BLaER1 (cell line): ENCODE measurements at regions not wholly inside any gene's neighbourhood (a gene's known extent, or its start where the extent isn't known, plus 50 kb on each side); places are given as distances from the start of the nearest gene placed in this dataset.

Experiments used
- H3K27ac ChIP-seq: shearing (Covaris generic); formaldehyde crosslinking; 2 replicates; pipeline ENCODE4 v1.8.1; 2022
- H3K27me3 ChIP-seq: shearing (Covaris generic); formaldehyde crosslinking; 2 replicates; pipeline ENCODE4 v1.8.1; 2022
- H3K36me3 ChIP-seq: shearing (Covaris generic); formaldehyde crosslinking; 2 replicates; pipeline ENCODE4 v1.8.1; 2022
- H3K4me1 ChIP-seq: shearing (Covaris generic); formaldehyde crosslinking; 2 replicates; pipeline ENCODE4 v1.8.1; 2022
- H3K4me2 ChIP-seq: shearing (Covaris generic); formaldehyde crosslinking; 2 replicates; pipeline ENCODE4 v1.8.1; 2022
- H3K4me3 ChIP-seq: shearing (Covaris generic); formaldehyde crosslinking; 2 replicates; pipeline ENCODE4 v1.8.1; 2022
- H3K9ac ChIP-seq: shearing (Covaris generic); formaldehyde crosslinking; 2 replicates; pipeline ENCODE4 v1.8.1; 2022
- H3K9me3 ChIP-seq: shearing (Covaris generic); formaldehyde crosslinking; 2 replicates; pipeline ENCODE4 v1.8.1; 2022
- H4K20me1 ChIP-seq: shearing (Covaris generic); formaldehyde crosslinking; 2 replicates; pipeline ENCODE4 v1.8.1; 2022
- Cebpa-rat ChIP-seq: shearing (Covaris generic); IDR thresholded peaks from 2 replicates; pipeline ENCODE4 v1.8.1; 2022

- H3K36me3 ChIP-seq, result no peaks in the 10 kb centered on the region
- no peaks in the 10 kb centered on the region for H4K20me1 ChIP-seq
- H3K4me2 ChIP-seq, result no peak overlapping the region
- no peak for TF ChIP-seq Cebpa-rat
- H3K27me3 ChIP-seq, result no peaks in the 10 kb centered on the region
- H3K4me1 ChIP-seq, result peaks cover 6% of the 10 kb centered on the region; the same call in 1 of the 2 replicates
- no peak overlapping the region for H3K27ac ChIP-seq
- H3K9ac ChIP-seq, result no peak overlapping the region
- H3K9me3 ChIP-seq, result no peaks in the 10 kb centered on the region
- H3K4me3 ChIP-seq, result no peak overlapping the region
These were observed 269.0 kb upstream of the COL3A1 start for GRCh38 chr2:188705191-188705590.

- no peak overlapping the region for H3K4me2 ChIP-seq
These were observed 260.2 kb upstream of the COL3A1 start for GRCh38 chr2:188713961-188714360.

GRCh38 chr2:188720811-188721605, 253.2 kb upstream of the COL3A1 start:
- H3K4me3 ChIP-seq, result no peak overlapping the region
- no peak overlapping the region for H3K27ac ChIP-seq
- no peaks in the 10 kb centered on the region for H3K9me3 ChIP-seq
- no peaks in the 10 kb centered on the region for H3K27me3 ChIP-seq
- no peak overlapping the region for H3K4me2 ChIP-seq
- H3K9ac ChIP-seq, result no peak overlapping the region
- H3K36me3 ChIP-seq, result no peaks in the 10 kb centered on the region
- no peaks in the 10 kb centered on the region for H3K4me1 ChIP-seq
- H4K20me1 ChIP-seq, result no peaks in the 10 kb centered on the region
- no peak for TF ChIP-seq Cebpa-rat

More at GRCh38 chr2:188713961-188714360, 260.2 kb upstream of the COL3A1 start:
- no peaks in the 10 kb centered on the region for H3K4me1 ChIP-seq
- H3K27ac ChIP-seq, result no peak overlapping the region
- H3K4me3 ChIP-seq, result no peak overlapping the region
- H3K9ac ChIP-seq, result no peak overlapping the region
- no peaks in the 10 kb centered on the region for H3K9me3 ChIP-seq
- no peaks in the 10 kb centered on the region for H4K20me1 ChIP-seq
- H3K36me3 ChIP-seq, result no peaks in the 10 kb centered on the region
- no peak for TF ChIP-seq Cebpa-rat
- H3K27me3 ChIP-seq, result no peaks in the 10 kb centered on the region

- Histone ChIP-seq H3K4me2 (no peak overlapping the region), H3K4me3 (no peak overlapping the region), H3K4me1 (no peaks in the 10 kb centered on the region), H4K20me1 (no peaks in the 10 kb centered on the region), H3K27ac (no peak overlapping the region), H3K9ac (no peak overlapping the region), H3K9me3 (no peaks in the 10 kb centered on the region), H3K36me3 (no peaks in the 10 kb centered on the region), H3K27me3 (no peaks in the 10 kb centered on the region)
- no peak for TF ChIP-seq Cebpa-rat
These were observed 252.4 kb upstream of the COL3A1 start for GRCh38 chr2:188721784-188722183.

GRCh38 chr2:188725746-188726360, 248.3 kb upstream of the COL3A1 start:
- no peaks in the 10 kb centered on the region for H3K4me1 ChIP-seq
- no peak overlapping the region for H3K4me3 ChIP-seq
- H3K4me2 ChIP-seq, result no peak overlapping the region
- H3K36me3 ChIP-seq, result no peaks in the 10 kb centered on the region
- H3K27ac ChIP-seq, result no peak overlapping the region
- no peak overlapping the region for H3K9ac ChIP-seq
- H3K9me3 ChIP-seq, result no peaks in the 10 kb centered on the region
- no peaks in the 10 kb centered on the region for H3K27me3 ChIP-seq
- no peaks in the 10 kb centered on the region for H4K20me1 ChIP-seq
- no peak for TF ChIP-seq Cebpa-rat

GRCh38 chr2:188726626-188727247, 247.4 kb upstream of the COL3A1 start:
- TF ChIP-seq Cebpa-rat, result no peak
- H3K9ac ChIP-seq, result no peak overlapping the region
- H3K4me1 ChIP-seq, result no peaks in the 10 kb centered on the region
- no peak overlapping the region for H3K4me3 ChIP-seq
- H4K20me1 ChIP-seq, result no peaks in the 10 kb centered on the region
- H3K36me3 ChIP-seq, result no peaks in the 10 kb centered on the region
- no peak overlapping the region for H3K27ac ChIP-seq
- no peaks in the 10 kb centered on the region for H3K9me3 ChIP-seq
- no peak overlapping the region for H3K4me2 ChIP-seq
- H3K27me3 ChIP-seq, result no peaks in the 10 kb centered on the region

GRCh38 chr2:188727846-188728245, 246.3 kb upstream of the COL3A1 start:
- H3K27ac ChIP-seq, result no peak overlapping the region
- no peaks in the 10 kb centered on the region for H3K9me3 ChIP-seq
- H3K36me3 ChIP-seq, result no peaks in the 10 kb centered on the region
- no peaks in the 10 kb centered on the region for H3K4me1 ChIP-seq
- TF ChIP-seq Cebpa-rat, result no peak
- H3K27me3 ChIP-seq, result no peaks in the 10 kb centered on the region
- no peaks in the 10 kb centered on the region for H4K20me1 ChIP-seq
- no peak overlapping the region for H3K9ac ChIP-seq
- no peak overlapping the region for H3K4me2 ChIP-seq
- H3K4me3 ChIP-seq, result no peak overlapping the region

GRCh38 chr2:188734691-188735090, 239.5 kb upstream of the COL3A1 start:
- TF ChIP-seq Cebpa-rat, result no peak
- peaks cover 7% of the 10 kb centered on the region for H3K4me1 ChIP-seq
- no peaks in the 10 kb centered on the region for H3K9me3 ChIP-seq
- no peak overlapping the region for H3K27ac ChIP-seq
- no peak overlapping the region for H3K4me3 ChIP-seq
- no peaks in the 10 kb centered on the region for H3K27me3 ChIP-seq
- H3K4me2 ChIP-seq, result no peak overlapping the region
- H3K36me3 ChIP-seq, result no peaks in the 10 kb centered on the region
- no peak overlapping the region for H3K9ac ChIP-seq
- H4K20me1 ChIP-seq, result no peaks in the 10 kb centered on the region

GRCh38 chr2:188746727-188747126, 227.4 kb upstream of the COL3A1 start:
- Histone ChIP-seq H3K4me3 (no peak overlapping the region), H3K36me3 (no peaks in the 10 kb centered on the region), H3K9ac (no peak overlapping the region), H3K4me2 (no peak overlapping the region), H3K9me3 (no peaks in the 10 kb centered on the region), H3K27me3 (no peaks in the 10 kb centered on the region), H3K27ac (no peak overlapping the region), H3K4me1 (no peaks in the 10 kb centered on the region), H4K20me1 (no peaks in the 10 kb centered on the region)
- no peak for TF ChIP-seq Cebpa-rat

GRCh38 chr2:188751816-188752215, 222.4 kb upstream of the COL3A1 start:
- no peak overlapping the region for H3K4me2 ChIP-seq
- H3K9ac ChIP-seq, result no peak overlapping the region
- H3K4me3 ChIP-seq, result no peak overlapping the region
- H4K20me1 ChIP-seq, result no peaks in the 10 kb centered on the region
- H3K36me3 ChIP-seq, result no peaks in the 10 kb centered on the region
- H3K27me3 ChIP-seq, result no peaks in the 10 kb centered on the region
- no peaks in the 10 kb centered on the region for H3K9me3 ChIP-seq
- no peak overlapping the region for H3K27ac ChIP-seq
- no peaks in the 10 kb centered on the region for H3K4me1 ChIP-seq
- no peak for TF ChIP-seq Cebpa-rat
